ENCODE measurements at regions not wholly inside any gene's neighbourhood (a gene's known extent, or its start where the extent isn't known, plus 50 kb on each side); places are given as distances from the start of the nearest gene placed in this dataset.

DNA sequence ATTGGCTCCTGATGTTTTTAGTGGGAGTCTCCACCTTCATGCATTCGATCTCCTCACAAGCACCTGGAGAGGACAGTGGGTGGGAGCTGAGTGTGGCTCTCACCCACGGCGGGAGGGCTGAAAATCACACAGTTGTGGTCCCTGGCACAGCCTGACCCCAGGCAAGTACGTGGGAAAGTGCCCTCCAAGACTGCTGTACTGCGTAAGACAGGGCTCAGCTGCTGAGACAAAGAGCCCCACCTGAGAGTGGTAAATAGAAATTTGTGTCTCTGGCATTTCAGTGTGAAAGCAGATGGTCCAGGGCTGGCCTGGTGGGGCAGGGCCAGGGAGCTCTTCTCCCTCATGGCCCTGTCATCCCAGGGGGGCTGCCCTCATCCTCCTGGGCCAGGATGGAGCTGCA, 77.4 kb upstream of the IQSEC1 start:
- Histone ChIP-seq H4K91ac (ENCODE audit: low read depth, low read length, poor library complexity) (no peak overlapping the region), H4K8ac (ENCODE audit: low read depth, low read length) (no peak overlapping the region), H3K36me3 (replicated peaks in 1 of 2; ENCODE audit: control insufficient read depth in 2 of 2, insufficient read depth in 2 of 2, low read length in 2 of 2) (no peaks in the 10 kb centered on the region), H3K9me3 (replicated peaks in 1 of 2; ENCODE audit: control insufficient read depth in 2 of 2, insufficient read depth in 1 of 2, low read depth in 1 of 2, low read length in 2 of 2) (peaks cover 2 to 3% of the 10 kb centered on the region in 2 donors), H2BK15ac (ENCODE audit: low read length) (no peak overlapping the region), H3K9ac (ENCODE audit: low read depth, low read length, poor library complexity) (no peak overlapping the region), H3K18ac (ENCODE audit: low read length) (no peak overlapping the region), H2AK5ac (ENCODE audit: low read depth, low read length) (no peak overlapping the region), H3K4me1 (ENCODE audit: control insufficient read depth in 2 of 2, insufficient read depth in 1 of 2, low read depth in 1 of 2, low read length in 2 of 2) (peaks cover 0 to 5% of the 10 kb centered on the region in 2 donors), H2AFZ (ENCODE audit: low read length) (no peak overlapping the region), H3K4me2 (ENCODE audit: insufficient read depth, low read length, poor library complexity, severe bottlenecking) (no peak overlapping the region), H3K14ac (ENCODE audit: low read length) (no peak overlapping the region), H3K79me1 (ENCODE audit: low read depth, low read length) (no peaks in the 10 kb centered on the region), H3K23ac (ENCODE audit: low read depth, low read length, poor library complexity) (no peak overlapping the region), H3K27ac (replicated peaks; ENCODE audit: low read length) (no peak overlapping the region), H3K4ac (ENCODE audit: low read length) (no peak overlapping the region), H3K27me3 (ENCODE audit: control insufficient read depth in 3 of 3, insufficient read depth in 3 of 3, low read depth in 1 of 3, low read length in 3 of 3) (no peaks in the 10 kb centered on the region), H2BK12ac (ENCODE audit: low read length) (no peak overlapping the region), H3K4me3 (ENCODE audit: low read length in 2 of 2) (no peak overlapping the region), H2BK120ac (ENCODE audit: low read depth, low read length) (no peak overlapping the region), H2BK5ac (ENCODE audit: low read length) (no peak overlapping the region)
- DNase-seq (ENCODE audit: low spot score) = no peak
- WGBS, 2 donors (ENCODE audit: extremely low coverage in 2 of 2, insufficient read length in 2 of 2, insufficient replicate concordance in 1 of 2) = no CpG with 5 or more reads among the region's 5 CpGs

DNA sequence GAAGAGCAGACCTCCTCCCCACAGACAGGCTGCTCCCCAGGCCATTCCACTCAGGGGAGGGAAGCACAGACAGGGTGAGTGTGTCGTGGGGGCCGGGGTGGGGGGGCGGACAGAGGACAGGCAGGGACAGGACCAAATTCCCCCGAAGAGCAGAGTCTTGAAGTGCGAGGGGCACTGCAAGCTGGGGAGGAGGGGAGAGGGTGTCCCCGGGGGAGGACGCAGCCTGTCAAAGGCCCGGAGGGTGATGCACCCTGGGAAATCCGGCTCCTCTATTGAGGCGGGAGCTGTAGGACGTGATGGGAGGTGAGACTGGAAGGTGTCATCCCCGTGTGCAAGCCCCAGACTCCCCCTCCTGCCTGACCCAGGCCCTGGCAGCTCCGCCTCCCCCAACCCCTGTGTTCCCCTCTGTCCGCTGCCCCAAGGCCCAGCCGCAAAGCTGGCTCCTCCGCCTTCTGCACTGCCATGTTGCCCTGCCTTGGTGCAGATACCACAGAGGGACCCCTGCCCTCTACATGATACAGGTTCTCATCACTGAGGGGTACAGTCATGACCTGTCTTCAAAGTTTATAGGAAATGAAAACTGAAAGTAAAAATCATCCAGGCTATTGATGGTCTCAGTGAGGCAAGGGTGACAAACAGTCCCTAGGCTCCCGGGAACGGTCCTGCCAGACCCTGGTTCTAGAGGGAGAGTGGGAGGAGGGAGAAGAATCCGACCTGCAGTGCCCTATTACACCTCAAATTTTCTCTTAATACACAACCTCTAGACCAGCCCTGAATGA, 76.3 kb upstream of the IQSEC1 start:
- no peak overlapping the region for H2BK12ac ChIP-seq (ENCODE audit: low read length)
- no peak overlapping the region for H2AK5ac ChIP-seq (ENCODE audit: low read depth, low read length)
- peak overlapping the region; percentile 81 for H2BK120ac ChIP-seq (ENCODE audit: low read depth, low read length)
- peaks cover 0 to 5% of the 10 kb centered on the region in 2 donors for H3K4me1 ChIP-seq (ENCODE audit: control insufficient read depth in 2 of 2, insufficient read depth in 1 of 2, low read depth in 1 of 2, low read length in 2 of 2)
- no peak overlapping the region for H2AFZ ChIP-seq (ENCODE audit: low read length)
- no peaks in the 10 kb centered on the region for H3K79me1 ChIP-seq (ENCODE audit: low read depth, low read length)
- H3K14ac ChIP-seq (ENCODE audit: low read length) = peak overlapping the region; percentile 31
- H3K18ac ChIP-seq (ENCODE audit: low read length) = peak overlapping the region; percentile 27
- H3K9ac ChIP-seq (ENCODE audit: low read depth, low read length, poor library complexity) = no peak overlapping the region
- no peak for DNase-seq (ENCODE audit: low spot score)
- no peak overlapping the region for H3K23ac ChIP-seq (ENCODE audit: low read depth, low read length, poor library complexity)
- H3K9me3 ChIP-seq (replicated peaks in 1 of 2; ENCODE audit: control insufficient read depth in 2 of 2, insufficient read depth in 1 of 2, low read depth in 1 of 2, low read length in 2 of 2) = no peaks in the 10 kb centered on the region
- no peak overlapping the region for H2BK15ac ChIP-seq (ENCODE audit: low read length)
- H3K4ac ChIP-seq (ENCODE audit: low read length) = no peak overlapping the region
- H3K27me3 ChIP-seq (ENCODE audit: control insufficient read depth in 3 of 3, insufficient read depth in 3 of 3, low read depth in 1 of 3, low read length in 3 of 3) = no peaks in the 10 kb centered on the region
- no CpG with 5 or more reads among the region's 19 CpGs for WGBS, 2 donors (ENCODE audit: extremely low coverage in 2 of 2, insufficient read length in 2 of 2, insufficient replicate concordance in 1 of 2)
- H3K4me3 ChIP-seq (ENCODE audit: low read length in 2 of 2) = no peak overlapping the region
- no peak overlapping the region for H4K8ac ChIP-seq (ENCODE audit: low read depth, low read length)
- H3K27ac ChIP-seq (replicated peaks; ENCODE audit: low read length) = no peak overlapping the region
- H4K91ac ChIP-seq (ENCODE audit: low read depth, low read length, poor library complexity) = no peak overlapping the region
- H2BK5ac ChIP-seq (ENCODE audit: low read length) = no peak overlapping the region
- H3K4me2 ChIP-seq (ENCODE audit: insufficient read depth, low read length, poor library complexity, severe bottlenecking) = no peak overlapping the region
- H3K36me3 ChIP-seq (replicated peaks in 1 of 2; ENCODE audit: control insufficient read depth in 2 of 2, insufficient read depth in 2 of 2, low read length in 2 of 2) = no peaks in the 10 kb centered on the region

DNA sequence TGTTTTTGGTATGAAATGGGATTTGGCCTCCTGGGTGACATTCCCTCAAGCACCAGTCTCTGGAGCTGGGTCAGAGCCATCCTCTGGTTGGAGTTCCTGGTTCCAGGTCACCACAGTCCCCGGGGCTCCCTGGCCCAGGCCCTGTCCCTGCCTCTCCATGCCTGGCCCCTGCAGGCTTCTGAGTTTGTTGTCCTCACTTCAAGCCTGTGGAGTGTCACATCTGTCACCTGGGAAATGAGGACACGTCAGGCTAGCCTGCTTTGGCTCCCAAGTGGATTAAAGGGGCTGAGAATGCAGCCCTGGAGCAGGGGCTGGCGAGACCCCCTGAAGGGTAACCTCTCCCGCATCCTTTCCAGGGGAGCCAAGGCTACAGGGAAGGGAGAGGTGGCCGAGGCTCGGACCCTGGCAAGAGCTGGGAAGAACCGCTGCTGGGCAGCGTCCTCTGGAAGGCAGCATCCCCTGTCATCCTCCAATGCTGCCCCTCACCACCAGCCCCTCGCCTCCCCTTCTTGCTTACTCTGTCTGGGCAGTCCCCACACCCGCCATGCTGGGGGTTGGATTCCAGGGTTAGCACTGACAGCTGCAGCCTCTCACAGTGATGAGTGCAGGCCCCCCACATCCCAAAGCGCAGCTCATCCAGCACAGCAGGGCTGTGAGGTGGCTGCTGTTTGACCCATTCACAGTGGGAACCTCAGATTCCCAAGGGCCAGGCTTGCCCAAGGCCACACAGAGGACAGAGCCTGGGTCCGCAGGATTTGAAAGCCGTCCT, 75.5 kb upstream of the IQSEC1 start:
- Histone ChIP-seq H4K8ac (ENCODE audit: low read depth, low read length) (no peak overlapping the region), H4K91ac (ENCODE audit: low read depth, low read length, poor library complexity) (no peak overlapping the region), H2AFZ (ENCODE audit: low read length) (no peak overlapping the region), H3K27ac (replicated peaks; ENCODE audit: low read length) (no peak overlapping the region), H3K9ac (ENCODE audit: low read depth, low read length, poor library complexity) (no peak overlapping the region), H2BK120ac (ENCODE audit: low read depth, low read length) (peak overlapping the region; percentile 81), H2AK5ac (ENCODE audit: low read depth, low read length) (no peak overlapping the region), H3K27me3 (ENCODE audit: control insufficient read depth in 3 of 3, insufficient read depth in 3 of 3, low read depth in 1 of 3, low read length in 3 of 3) (no peaks in the 10 kb centered on the region), H3K18ac (ENCODE audit: low read length) (no peak overlapping the region), H3K79me1 (ENCODE audit: low read depth, low read length) (no peaks in the 10 kb centered on the region), H3K23ac (ENCODE audit: low read depth, low read length, poor library complexity) (peak overlapping the region; percentile 93), H2BK5ac (ENCODE audit: low read length) (no peak overlapping the region), H3K4me3 (ENCODE audit: low read length in 2 of 2) (no peak overlapping the region), H3K9me3 (replicated peaks in 1 of 2; ENCODE audit: control insufficient read depth in 2 of 2, insufficient read depth in 1 of 2, low read depth in 1 of 2, low read length in 2 of 2) (no peaks in the 10 kb centered on the region), H3K14ac (ENCODE audit: low read length) (peak overlapping the region; percentile 31), H3K4me1 (ENCODE audit: control insufficient read depth in 2 of 2, insufficient read depth in 1 of 2, low read depth in 1 of 2, low read length in 2 of 2) (peaks cover 0 to 5% of the 10 kb centered on the region in 2 donors), H3K4ac (ENCODE audit: low read length) (no peak overlapping the region), H2BK12ac (ENCODE audit: low read length) (no peak overlapping the region), H3K4me2 (ENCODE audit: insufficient read depth, low read length, poor library complexity, severe bottlenecking) (no peak overlapping the region), H2BK15ac (ENCODE audit: low read length) (no peak overlapping the region), H3K36me3 (replicated peaks in 1 of 2; ENCODE audit: control insufficient read depth in 2 of 2, insufficient read depth in 2 of 2, low read length in 2 of 2) (no peaks in the 10 kb centered on the region)
- WGBS, 2 donors (ENCODE audit: extremely low coverage in 2 of 2, insufficient read length in 2 of 2, insufficient replicate concordance in 1 of 2) = no CpG with 5 or more reads among the region's 13 CpGs
- DNase-seq (ENCODE audit: low spot score) = no peak

DNA sequence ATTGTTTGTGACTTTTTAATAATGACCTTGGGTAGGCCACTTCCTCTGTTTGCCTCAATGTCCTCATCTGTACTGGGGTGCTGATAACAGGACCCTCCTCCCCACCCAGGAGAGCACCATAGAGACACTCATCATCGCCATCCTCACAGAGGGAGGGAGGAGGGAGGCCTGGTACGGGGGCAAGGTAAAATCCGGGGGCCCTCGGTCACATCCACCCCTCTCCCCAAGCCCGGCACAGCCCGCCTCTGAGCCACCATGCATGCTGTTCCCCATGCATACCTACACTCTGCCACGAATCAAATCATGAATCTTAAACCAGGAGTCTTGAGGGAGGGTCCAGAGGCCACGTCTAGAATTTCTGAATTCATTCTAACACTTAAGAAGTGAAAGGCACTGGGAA, 74.9 kb upstream of the IQSEC1 start:
- H3K14ac ChIP-seq (ENCODE audit: low read length) = no peak overlapping the region
- peaks cover 0 to 5% of the 10 kb centered on the region in 2 donors for H3K4me1 ChIP-seq (ENCODE audit: control insufficient read depth in 2 of 2, insufficient read depth in 1 of 2, low read depth in 1 of 2, low read length in 2 of 2)
- no peak overlapping the region for H2BK120ac ChIP-seq (ENCODE audit: low read depth, low read length)
- no peak overlapping the region for H3K23ac ChIP-seq (ENCODE audit: low read depth, low read length, poor library complexity)
- H3K4ac ChIP-seq (ENCODE audit: low read length) = no peak overlapping the region
- H4K8ac ChIP-seq (ENCODE audit: low read depth, low read length) = no peak overlapping the region
- no peak overlapping the region for H2AK5ac ChIP-seq (ENCODE audit: low read depth, low read length)
- no peak for DNase-seq (ENCODE audit: low spot score)
- no peaks in the 10 kb centered on the region for H3K27me3 ChIP-seq (ENCODE audit: control insufficient read depth in 3 of 3, insufficient read depth in 3 of 3, low read depth in 1 of 3, low read length in 3 of 3)
- H3K4me3 ChIP-seq (ENCODE audit: low read length in 2 of 2) = no peak overlapping the region
- H2BK12ac ChIP-seq (ENCODE audit: low read length) = no peak overlapping the region
- no peaks in the 10 kb centered on the region for H3K36me3 ChIP-seq (replicated peaks in 1 of 2; ENCODE audit: control insufficient read depth in 2 of 2, insufficient read depth in 2 of 2, low read length in 2 of 2)
- H3K79me1 ChIP-seq (ENCODE audit: low read depth, low read length) = no peaks in the 10 kb centered on the region
- no peak overlapping the region for H3K4me2 ChIP-seq (ENCODE audit: insufficient read depth, low read length, poor library complexity, severe bottlenecking)
- no peak overlapping the region for H3K27ac ChIP-seq (replicated peaks; ENCODE audit: low read length)
- no peak overlapping the region for H2AFZ ChIP-seq (ENCODE audit: low read length)
- no peak overlapping the region for H4K91ac ChIP-seq (ENCODE audit: low read depth, low read length, poor library complexity)
- H3K18ac ChIP-seq (ENCODE audit: low read length) = no peak overlapping the region
- H2BK5ac ChIP-seq (ENCODE audit: low read length) = no peak overlapping the region
- H3K9me3 ChIP-seq (replicated peaks in 1 of 2; ENCODE audit: control insufficient read depth in 2 of 2, insufficient read depth in 1 of 2, low read depth in 1 of 2, low read length in 2 of 2) = no peaks in the 10 kb centered on the region
- no peak overlapping the region for H2BK15ac ChIP-seq (ENCODE audit: low read length)
- H3K9ac ChIP-seq (ENCODE audit: low read depth, low read length, poor library complexity) = no peak overlapping the region
- WGBS, 2 donors (ENCODE audit: extremely low coverage in 2 of 2, insufficient read length in 2 of 2, insufficient replicate concordance in 1 of 2) = no CpG with 5 or more reads among the region's 8 CpGs
